GM10248 (cell line): ENCODE measurements at regions not wholly inside any gene's neighbourhood (a gene's known extent, or its start where the extent isn't known, plus 50 kb on each side); places are given as distances from the start of the nearest gene placed in this dataset.

Source experiments
- CTCF ChIA-PET: fragments of 300-600 bp; sonication (Branson Sonifier 250); formaldehyde crosslinking; extraction: SDS; loops from one replicate; lab custom pipeline; 2021; ENCODE audit warnings: antibody characterized with exemption; lab: Yijun Ruan, JAX
- POLR2A ChIA-PET: fragments of 350-650 bp; sonication (Branson Sonifier 250); formaldehyde crosslinking; extraction: SDS; loops from one replicate; lab custom pipeline; 2020; ENCODE audit warnings: antibody characterized with exemption; lab: Yijun Ruan, JAX
- DNase-seq: peaks from one replicate; pipeline ENCODE4 v3.0.0; 2012; ENCODE audit errors: extremely low spot score
- TF ChIP-seq, protein P1 (sequence below): IDR thresholded peaks from 2 replicates; pipeline ENCODE4 v1.5.1; 2012; ENCODE audit warnings: mild to moderate bottlenecking, low read depth; ENCODE audit errors: extremely low read depth, missing control alignments, control extremely low read depth

GRCh38 chr12:98351089-98351488 lies 164.3 kb upstream of the TMPO start:
- CTCF ChIA-PET: interaction anchor here (1.0 to 2.4 kb wide), 2 partner anchors 8 to 24 kb away, joined by 4 to 7 read pairs; no protein-coding TSS in a partner anchor
- TF ChIP-seq, protein P1, sequence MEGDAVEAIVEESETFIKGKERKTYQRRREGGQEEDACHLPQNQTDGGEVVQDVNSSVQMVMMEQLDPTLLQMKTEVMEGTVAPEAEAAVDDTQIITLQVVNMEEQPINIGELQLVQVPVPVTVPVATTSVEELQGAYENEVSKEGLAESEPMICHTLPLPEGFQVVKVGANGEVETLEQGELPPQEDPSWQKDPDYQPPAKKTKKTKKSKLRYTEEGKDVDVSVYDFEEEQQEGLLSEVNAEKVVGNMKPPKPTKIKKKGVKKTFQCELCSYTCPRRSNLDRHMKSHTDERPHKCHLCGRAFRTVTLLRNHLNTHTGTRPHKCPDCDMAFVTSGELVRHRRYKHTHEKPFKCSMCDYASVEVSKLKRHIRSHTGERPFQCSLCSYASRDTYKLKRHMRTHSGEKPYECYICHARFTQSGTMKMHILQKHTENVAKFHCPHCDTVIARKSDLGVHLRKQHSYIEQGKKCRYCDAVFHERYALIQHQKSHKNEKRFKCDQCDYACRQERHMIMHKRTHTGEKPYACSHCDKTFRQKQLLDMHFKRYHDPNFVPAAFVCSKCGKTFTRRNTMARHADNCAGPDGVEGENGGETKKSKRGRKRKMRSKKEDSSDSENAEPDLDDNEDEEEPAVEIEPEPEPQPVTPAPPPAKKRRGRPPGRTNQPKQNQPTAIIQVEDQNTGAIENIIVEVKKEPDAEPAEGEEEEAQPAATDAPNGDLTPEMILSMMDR: no peak
- POLR2A ChIA-PET: no interaction called here
- no peak for DNase-seq

- ChIA-PET POLR2A (no interaction called here), CTCF (interaction anchor here (1.0 to 2.4 kb wide), 3 partner anchors 9 to 23 kb away, joined by 3 to 7 read pairs (median 4); no protein-coding TSS in a partner anchor)
- DNase-seq: no peak
- TF ChIP-seq, protein P1: no peak
These were observed 163.6 kb upstream of the TMPO start for GRCh38 chr12:98351784-98352183.

GRCh38 chr12:98352218-98352811 lies 163.1 kb upstream of the TMPO start:
- POLR2A ChIA-PET: no interaction called here
- CTCF ChIA-PET: interaction anchor here (1.1 to 2.4 kb wide), 3 partner anchors 8 to 23 kb away, joined by 3 to 7 read pairs (median 3); no protein-coding TSS in a partner anchor
- TF ChIP-seq, protein P1: no peak
- no peak for DNase-seq

DNA sequence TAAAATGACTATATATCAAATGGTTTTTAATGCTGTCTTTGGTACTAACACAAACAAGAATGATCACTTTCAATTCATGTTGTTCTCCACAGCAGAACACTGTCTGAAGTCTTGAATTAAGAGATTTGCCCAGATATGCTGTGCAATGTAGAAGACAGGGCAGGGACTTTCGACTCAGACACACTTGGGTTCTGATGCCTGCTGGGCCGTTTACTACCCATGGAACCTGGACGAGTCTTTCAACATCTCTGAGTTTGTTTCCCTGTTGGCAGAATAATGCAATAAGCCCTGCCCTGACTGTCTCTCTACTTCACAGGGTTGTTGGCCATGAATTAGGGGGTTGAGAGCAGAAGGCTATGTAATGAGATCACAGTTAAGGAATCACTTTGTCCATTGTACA lies 162.6 kb upstream of the TMPO start:
- POLR2A ChIA-PET: no interaction called here

GRCh38 chr12:98354520-98355035 lies 160.8 kb upstream of the TMPO start:
- no peak for DNase-seq

More for the DNA sequence above, 162.6 kb upstream of the TMPO start:
- CTCF ChIA-PET: interaction anchor here (1.1 to 2.4 kb wide), 3 partner anchors 9 to 22 kb away, joined by 3 to 7 read pairs (median 3); no protein-coding TSS in a partner anchor
- DNase-seq: no peak
- TF ChIP-seq, protein P1: no peak

GRCh38 chr12:98355322-98355721 lies 160.1 kb upstream of the TMPO start:
- DNase-seq: no peak
- POLR2A ChIA-PET: no interaction called here
- TF ChIP-seq, protein P1: no peak
- CTCF ChIA-PET: no interaction called here

More at GRCh38 chr12:98354520-98355035, 160.8 kb upstream of the TMPO start:
- ChIA-PET POLR2A (no interaction called here), CTCF (no interaction called here)
- TF ChIP-seq, protein P1: no peak
